Left colon (tissue), 2 donors: ENCODE measurements at regions not wholly inside any gene's neighbourhood (a gene's known extent, or its start where the extent isn't known, plus 50 kb on each side); places are given as distances from the start of the nearest gene placed in this dataset.

ENCODE experiments used
- ATAC-seq: fragments of 200-7000 bp; cut with Tn5 transposase; one replicate; pipeline ENCODE4 v1.9.1; 2020; ENCODE audit warnings: mild to moderate bottlenecking, moderate library complexity
- DNase-seq, 2 donors: peaks; one replicate each; pipeline ENCODE4 v3.0.0-alpha.2; 2020
- intact Hi-C, 2 donors: fragments of 100-400 bp; cut with DNase I in 1 of 2; cut with micrococcal nuclease in 1 of 2; formaldehyde crosslinking; loops; one replicate each; pipeline versions ENCODE4 v1.11.2 to v1.14.0; 2022; cut with DNase I, micrococcal nuclease
- donor health status: DM: no; HTN: no; CAD: no.
- donor health status: DM: yes; HTN: yes; CAD: no.

DNA sequence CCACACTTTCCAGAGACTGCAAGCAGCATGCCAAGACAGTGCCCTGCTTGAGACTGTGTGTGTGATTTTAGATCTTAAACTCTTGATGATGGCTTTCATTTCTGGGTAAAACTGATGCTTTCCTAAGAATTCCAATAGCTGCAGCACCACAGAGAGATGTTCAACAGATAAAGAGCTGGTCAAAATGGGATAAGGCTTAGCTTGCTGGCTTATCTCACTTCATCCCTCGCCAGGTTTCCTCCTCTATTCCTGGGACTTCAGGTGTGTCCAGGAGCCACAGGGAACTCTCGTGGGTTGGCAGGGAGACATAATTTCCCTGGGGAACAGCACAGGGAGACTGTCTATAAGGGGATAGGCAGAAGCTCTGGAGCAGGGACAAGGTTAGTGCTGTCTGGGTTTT lies 137.3 kb downstream of the KCTD15 start:
- intact Hi-C loops, result no loop called here
- no peak for DNase-seq
- ATAC-seq, result no peak

DNA sequence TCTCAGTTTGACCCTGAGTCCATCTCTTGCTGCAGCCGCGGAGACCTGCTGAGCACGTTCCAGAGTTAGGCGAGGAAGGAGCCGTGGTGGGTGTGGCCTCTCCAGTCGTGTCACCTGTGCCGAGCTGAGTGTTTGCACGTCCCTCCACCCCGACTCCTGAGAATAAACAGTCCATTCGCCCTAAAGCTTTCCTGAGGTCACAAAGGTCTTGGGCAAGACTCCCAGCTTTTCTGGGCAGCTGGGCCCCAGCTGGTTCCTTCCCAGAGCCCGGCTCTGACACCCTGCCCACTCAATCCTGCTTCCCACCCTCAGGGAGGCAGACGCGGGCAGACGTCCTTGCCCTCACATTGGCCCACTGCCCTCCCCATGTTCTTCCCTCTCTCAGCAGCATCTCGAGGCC lies 142.2 kb downstream of the KCTD15 start:
- intact Hi-C loops, result no loop called here
- DNase-seq (peak in 1 of 2 donors; percentile 26), ATAC-seq (no peak)

DNA sequence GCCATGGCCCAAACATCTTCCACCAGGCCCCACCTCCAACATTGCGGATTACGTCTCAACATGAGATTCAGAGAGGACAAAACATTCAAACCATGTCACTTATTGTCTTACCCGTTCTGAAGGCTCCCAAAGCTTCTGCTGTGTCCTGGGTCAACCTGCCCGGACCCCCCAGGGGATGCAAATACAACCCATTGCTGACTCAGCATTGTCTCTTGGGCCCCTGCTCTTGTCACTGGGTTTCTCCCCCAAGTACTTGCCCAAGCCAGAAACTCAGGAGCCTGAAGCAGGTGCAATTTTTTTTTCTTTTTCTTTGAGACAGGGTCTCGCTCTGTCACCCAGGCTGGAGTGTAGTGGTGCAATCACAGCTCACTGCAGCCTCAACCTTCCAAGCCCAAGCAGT lies 144.5 kb downstream of the KCTD15 start:
- intact Hi-C loops, result no loop called here
- DNase-seq, result no peak
- no peak for ATAC-seq

DNA sequence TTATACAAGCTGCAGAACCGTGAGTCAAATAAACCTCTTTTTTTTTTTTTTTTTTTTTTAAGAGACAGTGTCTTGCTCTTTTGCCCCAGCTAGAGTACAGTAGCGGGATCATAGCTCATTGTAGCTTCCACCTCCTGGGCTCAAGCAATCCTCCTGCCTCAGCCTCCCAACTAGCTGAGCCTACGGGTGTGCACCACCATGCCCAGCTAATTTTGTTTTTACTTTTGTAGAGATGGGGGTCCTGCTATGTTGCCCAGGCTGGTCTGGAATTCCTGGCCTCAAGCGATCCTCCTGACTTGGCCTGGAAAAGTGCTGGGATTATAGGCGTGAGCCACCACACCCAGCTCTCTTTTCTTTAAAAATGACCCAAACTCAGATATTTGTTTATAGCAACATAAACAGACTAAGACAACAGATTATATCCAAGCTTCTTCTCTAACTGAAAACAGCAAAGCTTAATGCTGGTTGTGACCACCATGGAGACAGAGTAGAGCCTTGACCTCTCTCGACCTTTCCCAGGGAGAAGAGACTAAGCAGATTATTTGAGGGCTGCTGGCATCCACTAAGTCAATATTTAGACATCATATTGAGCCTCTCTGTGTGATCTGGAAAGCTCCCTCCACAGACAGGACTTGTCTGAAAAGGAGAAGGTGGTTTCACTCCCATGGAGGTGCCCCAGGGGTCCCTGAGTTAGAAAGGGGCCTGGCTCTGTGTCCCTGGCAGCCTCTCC lies 150.0 kb downstream of the KCTD15 start:
- no peak for DNase-seq
- no peak for ATAC-seq
- intact Hi-C loops, result no loop called here

DNA sequence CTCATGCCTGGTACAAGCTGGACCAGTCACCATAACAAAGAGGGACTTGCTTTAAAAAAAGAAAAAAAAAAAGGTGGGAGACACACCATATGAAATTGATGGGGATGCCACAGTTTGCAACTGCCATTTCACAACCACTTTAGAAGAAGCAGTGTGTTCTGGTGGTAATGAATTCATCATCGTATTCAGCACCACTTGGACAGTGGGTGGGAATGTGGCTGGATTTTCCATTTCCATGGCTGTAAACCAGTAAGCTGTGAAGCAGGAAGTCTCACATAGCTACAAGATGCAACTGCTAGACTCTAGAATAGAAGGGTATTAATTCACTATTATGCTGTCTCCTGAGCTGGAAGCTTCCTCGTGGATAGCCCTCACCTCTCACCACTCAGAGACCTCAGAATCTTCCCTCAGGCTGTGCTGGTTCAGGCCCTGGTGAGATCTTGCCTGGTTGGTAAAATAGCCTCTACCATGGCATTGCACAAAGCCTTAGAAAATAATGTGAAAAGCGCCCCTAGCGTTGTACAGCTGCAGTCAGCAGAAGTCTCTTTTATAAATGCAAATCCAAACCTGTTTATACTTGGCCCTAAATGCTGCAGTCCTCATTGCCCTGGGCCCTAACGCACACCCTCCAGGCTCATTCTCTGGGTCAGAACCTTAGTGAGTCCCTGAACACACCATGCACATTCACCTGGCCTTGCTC lies 150.7 kb downstream of the KCTD15 start:
- ATAC-seq, result no peak
- DNase-seq, result no peak
- intact Hi-C loops, result no loop called here

DNA sequence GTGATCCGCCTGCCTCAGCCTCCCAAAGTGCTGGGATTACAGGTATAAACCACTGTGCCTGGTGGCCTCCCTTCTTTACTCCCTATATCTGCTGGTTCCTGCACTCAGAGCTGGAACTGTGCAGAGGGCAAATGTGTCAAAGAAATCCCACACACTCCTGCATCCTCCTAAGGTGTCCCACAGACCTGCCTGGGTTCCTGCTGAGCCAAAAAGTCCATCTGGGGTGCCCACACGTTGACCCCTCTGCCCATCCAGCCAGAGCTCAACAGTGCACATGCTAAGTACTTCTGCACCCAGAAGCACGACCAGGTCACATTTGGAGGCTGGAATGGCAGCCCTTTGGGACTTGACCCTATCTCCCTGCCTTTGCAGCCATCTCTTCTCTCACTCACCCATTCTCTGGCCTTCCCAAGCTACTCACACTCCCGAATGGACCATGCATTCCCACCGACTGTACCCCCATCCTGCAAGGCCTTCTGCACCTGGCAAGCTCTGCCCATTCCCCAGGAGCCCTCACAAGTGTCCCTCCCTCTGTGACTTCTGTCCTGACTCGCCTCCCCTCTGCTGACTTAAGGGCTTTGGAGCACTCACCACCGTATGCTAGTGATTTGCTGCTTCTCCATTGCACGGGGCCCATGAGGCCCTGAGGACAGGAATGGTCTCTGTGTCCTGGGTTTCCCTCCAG lies 152.1 kb downstream of the KCTD15 start:
- DNase-seq (no peak), ATAC-seq (no peak)
- intact Hi-C loops, result no loop called here

DNA sequence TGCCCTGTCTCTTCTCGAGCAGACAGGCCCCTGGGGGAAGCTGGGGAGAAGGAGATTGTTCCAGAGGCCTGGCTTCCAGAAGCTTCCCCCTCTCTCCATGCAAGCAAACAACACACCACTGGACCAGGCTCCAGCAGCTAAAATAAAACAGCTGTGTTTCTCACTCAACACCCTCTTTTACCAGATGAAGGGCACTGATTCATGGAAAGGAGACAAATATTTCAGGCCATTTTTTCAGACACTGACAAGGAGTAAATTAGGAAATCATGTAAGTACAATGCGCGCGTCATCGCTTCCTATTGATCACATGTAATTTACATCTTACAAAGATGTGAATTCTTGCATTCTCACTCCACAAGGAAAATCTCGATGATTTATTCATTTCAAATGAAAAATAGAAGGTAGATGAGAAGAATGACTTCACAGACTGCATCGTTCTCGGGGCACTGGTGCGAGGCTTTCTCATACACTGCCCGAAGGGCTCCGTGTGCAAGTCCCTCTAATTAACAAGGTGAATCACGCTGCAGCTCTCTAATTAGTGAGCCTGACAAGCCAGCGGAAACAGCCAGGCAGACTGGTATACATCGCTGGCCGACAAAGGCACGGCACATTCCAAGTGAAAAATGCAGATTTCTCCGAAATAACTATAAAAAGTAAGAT lies 153.6 kb downstream of the KCTD15 start:
- DNase-seq, result no peak
- ATAC-seq, result no peak

DNA sequence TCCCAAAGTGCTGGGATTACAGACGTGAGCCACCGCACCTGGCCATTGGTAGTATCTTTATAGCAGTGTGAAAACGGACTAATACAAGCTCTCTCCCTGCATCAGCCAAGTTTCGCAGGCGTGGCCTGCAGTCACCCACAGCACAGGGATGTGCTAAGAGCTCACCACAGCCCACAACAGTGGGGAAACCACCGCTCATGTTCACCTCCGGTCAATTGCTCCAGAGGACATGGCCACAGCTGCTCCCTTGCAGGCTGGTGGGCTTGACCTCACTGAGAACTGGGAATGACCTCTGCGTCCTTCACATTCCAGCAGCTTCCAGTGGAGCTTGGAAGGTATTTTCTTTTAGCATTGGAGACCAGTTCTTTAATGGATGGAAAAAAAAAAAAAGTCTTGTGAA lies 156.4 kb downstream of the KCTD15 start:
- intact Hi-C loops, result no loop called here
- ATAC-seq (no peak), DNase-seq (no peak)

More for the DNA sequence above, 153.6 kb downstream of the KCTD15 start:
- intact Hi-C loops, result no loop called here

DNA sequence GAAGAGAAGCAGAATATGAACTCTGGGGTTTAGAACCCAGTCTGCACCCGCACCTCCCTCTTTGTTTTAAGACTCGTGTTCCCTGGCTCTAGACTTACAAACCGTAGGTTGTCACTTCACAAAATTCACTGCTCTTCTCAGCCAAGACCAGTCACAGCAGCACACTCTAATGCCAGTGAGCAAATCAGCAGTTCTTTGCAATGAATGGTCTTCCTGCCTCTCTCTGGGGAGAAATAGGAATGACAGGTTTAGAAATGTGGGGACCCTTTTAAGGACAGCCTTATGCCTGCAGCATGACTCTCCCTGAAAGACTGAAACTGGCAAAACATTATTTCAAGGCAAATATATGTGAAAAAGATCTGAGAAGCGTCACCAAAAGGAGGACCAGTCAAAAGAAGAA lies 156.9 kb downstream of the KCTD15 start:
- intact Hi-C loops, result no loop called here
- DNase-seq (no peak), ATAC-seq (no peak)

DNA sequence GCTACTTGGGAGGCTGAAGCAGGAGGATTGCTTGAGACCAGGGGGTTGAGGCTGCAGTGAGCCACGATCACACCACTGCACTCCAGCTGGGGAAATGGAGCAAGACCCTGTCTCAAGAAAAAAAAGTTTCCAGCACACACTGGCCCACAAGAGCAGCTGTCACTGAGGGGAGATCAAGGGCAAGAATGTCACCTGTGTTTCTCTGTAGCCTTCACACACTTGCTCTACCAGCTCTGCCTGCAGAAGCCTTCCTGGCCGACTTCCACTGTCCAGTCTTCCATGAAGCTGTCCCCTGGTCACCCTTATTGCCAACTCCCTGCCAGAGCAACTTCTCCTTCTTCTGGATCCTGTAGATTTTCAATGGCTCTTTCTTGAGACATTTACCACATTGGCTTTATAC lies 158.0 kb downstream of the KCTD15 start:
- DNase-seq, result no peak
- no peak for ATAC-seq
- intact Hi-C loops, result no loop called here

DNA sequence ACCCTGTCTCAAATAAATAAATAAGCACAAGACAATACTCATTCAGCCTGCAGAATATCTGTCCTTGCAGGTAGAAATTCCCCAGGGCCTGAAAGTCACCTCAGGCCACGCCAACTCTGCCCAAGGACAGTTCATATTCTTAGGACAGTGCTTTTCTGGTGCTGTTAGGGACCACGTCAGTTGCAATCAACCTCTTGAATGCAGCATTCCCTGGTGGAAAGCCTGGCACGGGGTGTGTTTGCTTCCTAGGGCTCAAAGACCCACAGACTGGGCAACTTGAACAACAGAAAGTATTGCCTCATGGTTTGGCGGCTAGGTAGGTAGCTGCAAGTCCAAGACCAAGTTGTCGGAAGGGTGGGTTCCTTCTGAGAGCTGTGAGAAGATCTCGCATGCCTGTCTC lies 160.3 kb downstream of the KCTD15 start:
- DNase-seq, result no peak
- ATAC-seq, result no peak
- intact Hi-C loops, result no loop called here

DNA sequence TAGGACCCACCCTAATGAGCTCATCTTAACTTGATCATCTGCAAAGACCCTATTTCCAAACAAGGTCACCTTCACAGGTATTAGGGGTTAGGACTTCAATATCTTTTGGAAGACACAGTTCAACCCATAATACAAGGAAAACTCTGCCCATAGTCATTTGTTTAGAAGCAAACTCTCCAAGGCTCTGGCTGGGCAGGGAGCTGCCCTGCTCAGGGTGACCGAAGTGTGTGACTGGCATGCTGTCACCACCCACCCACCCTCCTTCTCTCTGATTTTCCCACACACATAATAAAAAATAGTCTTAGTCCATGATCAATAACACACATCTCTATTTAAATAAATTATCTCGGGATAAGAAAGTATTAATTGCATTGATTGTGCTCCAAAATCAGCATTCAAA lies 161.1 kb downstream of the KCTD15 start:
- ATAC-seq, result no peak
- no peak for DNase-seq
- intact Hi-C loops, result no loop called here

DNA sequence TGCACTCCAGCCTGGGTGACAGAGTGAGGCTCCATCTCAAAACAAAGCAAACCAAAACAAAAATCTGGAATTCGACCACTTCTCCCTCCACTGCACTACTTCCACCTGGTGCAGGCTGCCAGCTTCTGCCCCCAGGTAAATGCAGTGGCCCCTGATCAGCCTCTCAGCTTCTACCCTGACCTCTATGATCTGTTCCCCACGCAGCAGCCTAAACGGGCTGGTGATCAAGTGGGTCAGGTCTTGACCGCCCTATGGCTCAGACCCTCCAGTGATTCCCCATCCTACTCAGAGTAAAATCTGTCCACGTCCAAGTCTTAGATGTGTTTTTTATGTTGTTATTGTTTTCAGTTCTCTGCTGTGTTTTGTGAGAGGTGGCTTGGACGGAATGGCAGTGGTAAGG lies 163.9 kb downstream of the KCTD15 start:
- DNase-seq (no peak), ATAC-seq (no peak)
- intact Hi-C loops, result no loop called here

DNA sequence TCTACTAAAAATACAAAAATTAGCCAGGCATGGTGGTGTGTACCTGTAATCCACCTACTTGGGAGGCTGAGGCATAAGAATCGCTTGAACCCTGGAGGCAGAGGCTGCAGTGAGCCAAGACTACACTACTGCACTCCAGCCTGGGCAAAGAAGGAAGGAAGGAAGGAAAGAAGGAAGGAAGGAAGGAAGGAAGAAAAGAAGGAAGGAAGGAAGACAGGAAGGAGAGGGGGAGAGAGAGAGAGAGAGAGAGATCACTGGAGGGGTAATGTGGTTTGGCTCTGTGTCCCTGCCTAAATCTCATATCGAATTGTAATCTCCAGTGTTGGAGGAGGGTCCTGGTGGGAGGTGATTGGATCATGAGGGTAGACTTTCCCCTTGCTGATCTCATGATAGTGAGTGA lies 165.5 kb downstream of the KCTD15 start:
- DNase-seq, result no peak
- ATAC-seq, result no peak
- intact Hi-C loops, result no loop called here

DNA sequence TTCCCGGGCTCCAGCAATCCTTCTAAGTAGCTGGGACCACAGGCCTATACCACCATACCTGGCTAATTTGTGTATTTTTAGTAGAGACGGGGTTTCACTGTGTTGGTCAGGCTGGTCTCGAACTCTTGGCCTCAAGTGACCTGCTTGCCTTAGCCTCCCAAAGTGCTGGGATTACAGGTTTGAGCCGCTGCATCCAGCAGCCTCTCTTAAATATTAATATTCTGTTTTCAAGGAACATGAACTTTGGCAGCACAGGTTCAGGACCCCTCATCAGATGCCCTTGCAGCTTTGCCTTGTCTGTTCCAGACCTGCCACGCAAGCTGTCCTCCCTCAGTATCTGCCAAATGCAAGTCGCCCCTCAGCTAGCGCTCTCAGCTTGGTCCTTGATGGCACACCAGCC lies 166.8 kb downstream of the KCTD15 start:
- DNase-seq (no peak), ATAC-seq (no peak)
- intact Hi-C loops, result no loop called here

DNA sequence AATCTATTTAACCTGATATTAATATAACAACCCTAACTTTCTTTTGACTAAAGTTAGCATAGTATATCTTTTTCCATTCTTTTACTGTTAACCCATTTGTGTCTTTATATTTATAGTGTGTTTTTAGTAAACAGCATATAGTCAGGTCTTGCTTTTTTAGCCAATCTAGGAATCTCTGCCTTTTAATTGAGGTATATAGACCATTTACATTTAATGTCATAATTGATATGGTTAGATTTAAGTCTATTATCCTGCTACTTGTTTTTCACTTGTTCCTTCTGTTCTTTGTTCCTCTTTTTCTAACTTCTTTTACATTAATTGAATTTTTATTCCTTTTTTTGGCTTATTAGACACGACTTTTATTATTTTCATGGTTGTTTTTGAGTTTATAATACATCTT lies 174.4 kb downstream of the KCTD15 start:
- no peak for ATAC-seq
- intact Hi-C loops, result no loop called here
- DNase-seq, result no peak

DNA sequence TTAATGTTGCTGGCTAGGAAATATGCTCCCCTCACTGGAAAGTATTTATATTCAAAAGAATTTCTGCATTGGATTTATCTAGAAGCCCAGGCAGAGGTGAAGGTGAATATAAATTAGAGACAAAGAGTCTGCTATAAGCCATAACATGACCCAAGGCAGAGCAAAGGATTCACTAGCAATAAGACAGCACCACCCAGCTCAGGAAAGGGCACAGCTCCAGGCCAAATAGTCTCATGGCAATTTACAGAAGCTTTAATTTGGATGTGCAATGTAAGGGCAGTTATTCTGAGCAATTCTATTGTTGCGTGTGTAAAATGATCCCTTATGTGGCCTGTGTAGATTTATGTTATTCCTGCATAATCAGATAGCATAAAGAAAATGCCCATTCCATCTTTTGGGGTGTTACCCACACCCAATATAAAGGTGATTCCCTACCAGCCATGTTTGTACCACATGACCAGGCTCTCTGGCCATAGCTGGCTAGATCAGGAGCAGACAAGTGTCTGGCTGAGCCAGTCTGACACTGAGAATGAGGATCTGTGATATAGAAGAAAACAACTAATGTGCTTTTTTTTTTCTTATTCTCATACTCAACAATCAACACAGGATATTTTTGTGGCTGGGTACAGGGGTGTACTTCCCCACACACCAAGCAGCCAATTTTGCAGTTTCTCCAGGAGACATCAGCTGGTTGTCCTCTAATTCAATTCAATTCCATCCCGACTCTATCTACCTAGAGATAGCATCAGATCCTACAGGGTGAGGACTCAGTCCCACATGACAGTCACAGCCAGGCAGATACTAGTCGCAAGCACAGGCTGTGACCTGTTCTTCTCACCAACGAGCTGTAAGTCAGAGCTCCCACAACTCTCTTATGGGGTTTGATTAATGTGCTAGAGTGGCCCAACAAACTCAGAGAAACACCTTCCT lies 181.4 kb downstream of the KCTD15 start:
- DNase-seq (no peak), ATAC-seq (no peak)
- intact Hi-C loops, result no loop called here

DNA sequence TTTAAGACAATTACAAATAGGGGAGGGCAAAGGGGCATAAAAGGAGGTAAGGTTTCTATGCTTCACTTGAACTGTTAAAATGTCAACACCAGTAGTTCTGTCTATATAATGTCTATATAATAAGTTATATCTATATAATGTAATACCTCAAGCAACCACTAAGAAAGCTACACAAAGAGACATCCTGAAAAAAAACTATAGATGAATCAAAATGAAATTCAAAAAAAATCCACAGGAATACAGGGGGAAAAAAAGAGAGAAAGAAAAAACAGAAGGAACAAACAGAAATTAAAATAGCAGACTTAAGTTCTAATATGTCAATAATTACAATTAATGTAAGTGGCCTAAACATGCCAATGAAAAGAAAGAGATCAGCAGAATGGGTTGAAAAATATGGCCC lies 186.0 kb downstream of the KCTD15 start:
- no peak for ATAC-seq
- DNase-seq, result no peak
- intact Hi-C loops, result no loop called here

DNA sequence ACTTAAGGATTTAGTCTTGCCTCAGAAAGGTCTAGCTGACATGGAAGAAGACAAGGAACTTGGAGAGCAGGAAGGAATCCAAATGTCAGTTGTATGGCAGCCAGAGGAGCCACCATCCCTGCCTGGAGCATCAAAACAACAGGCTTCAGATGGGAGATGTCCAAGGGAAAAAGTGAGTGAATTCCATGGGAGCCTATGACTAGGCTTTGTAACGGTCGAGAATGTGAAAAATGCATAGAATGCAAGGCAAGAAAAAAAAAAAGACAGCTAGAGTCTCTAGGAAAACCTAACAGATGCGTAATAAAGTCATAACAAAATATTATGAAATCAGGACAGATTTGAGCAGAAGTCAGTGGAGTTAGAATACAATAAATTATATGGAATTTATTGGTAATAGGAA lies 183.7 kb upstream of the LSM14A start:
- DNase-seq (no peak), ATAC-seq (no peak)
- intact Hi-C loops, result no loop called here
